H1 (cell line): ENCODE measurements at regions not wholly inside any gene's neighbourhood (a gene's known extent, or its start where the extent isn't known, plus 50 kb on each side); places are given as distances from the start of the nearest gene placed in this dataset.

Experiments
- BCL11A ChIP-seq, 2 experiments: IDR thresholded peaks; one replicate each; pipeline ENCODE4 v1.6.1; 2011; ENCODE audit warnings: low read depth in 2 of 2, low read length in 2 of 2, mild to moderate bottlenecking in 2 of 2
- CBX5 ChIP-seq: fragments of 300-800, 300-1000 bp; sonication (generic); IDR thresholded peaks from 2 replicates; pipeline ENCODE4 v1.7.1; 2016; ENCODE audit warnings: antibody characterized with exemption, low read length, low read depth
- CHD7 ChIP-seq: fragments of 300-600 bp; sonication (generic); IDR thresholded peaks from 2 replicates; pipeline ENCODE4 v1.7.1; 2012; ENCODE audit warnings: low read length, moderate library complexity, mild to moderate bottlenecking, inconsistent platforms; ENCODE audit not compliant: insufficient replicate concordance
- CREB1 ChIP-seq: IDR thresholded peaks from 2 replicates; pipeline ENCODE4 v1.6.1; 2012; ENCODE audit warnings: inconsistent platforms
- KDM1A ChIP-seq: fragments of 200-600, 300-600 bp; sonication (generic); IDR thresholded peaks from 2 replicates; pipeline ENCODE4 v1.7.1; 2016; ENCODE audit warnings: mild to moderate bottlenecking, low read length, borderline replicate concordance
- NRF1 ChIP-seq: IDR thresholded peaks from 2 replicates; pipeline ENCODE4 v1.6.1; 2011; ENCODE audit warnings: mild to moderate bottlenecking, low read depth, low read length, improper control_type of control experiment
- POU5F1 ChIP-seq: IDR thresholded peaks from 2 replicates; pipeline ENCODE4 v1.6.1; 2011; ENCODE audit warnings: low read depth, mild to moderate bottlenecking, low read length, moderate library complexity
- SIRT6 ChIP-seq: IDR thresholded peaks from one replicate; pipeline ENCODE4 v1.7.1; 2012; ENCODE audit warnings: low read length, inconsistent platforms
- SUZ12 ChIP-seq: fragments of 200-600 bp; sonication (generic); IDR thresholded peaks from 2 replicates; pipeline ENCODE4 v1.6.1; 2012; ENCODE audit warnings: mild to moderate bottlenecking, inconsistent platforms, low read length, moderate library complexity, mixed read lengths
- ZNF274 ChIP-seq: IDR thresholded peaks from 2 replicates; pipeline ENCODE4 v1.7.0; 2012; ENCODE audit warnings: low read length, borderline replicate concordance; ENCODE audit errors: extremely low read depth

- no peak for TF ChIP-seq CHD7
- TF ChIP-seq NRF1: no peak
- TF ChIP-seq KDM1A: no peak
- no peak for TF ChIP-seq CBX5
- TF ChIP-seq POU5F1: no peak
- no peak for TF ChIP-seq SUZ12
- no peak for TF ChIP-seq CREB1
- TF ChIP-seq SIRT6: no peak
- TF ChIP-seq ZNF274: no peak
- TF ChIP-seq BCL11A (IDR thresholded peaks at IDR 0.05; ENCODE audit: low read depth in 2 of 2, low read length in 2 of 2): no peak
These were observed 256.0 kb downstream of the TPBG start (continued) for GRCh38 chr6:82619573-82619972.
